Central memory CD8-positive, alpha-beta T cell (primary cell): ENCODE measurements at regions not wholly inside any gene's neighbourhood (a gene's known extent, or its start where the extent isn't known, plus 50 kb on each side); places are given as distances from the start of the nearest gene placed in this dataset.

Experiments used
- ATAC-seq: fragments of 150-1000 bp; cut with Tn5 transposase; replicated peaks from 2 replicates; pipeline ENCODE4 v1.10.0; 2022; ENCODE audit warnings: mild to moderate bottlenecking, moderate FRiP score, moderate number of reproducible peaks; ENCODE audit not compliant: poor library complexity, severe bottlenecking; ENCODE audit errors: extremely low read depth
- DNase-seq, 2 donors: peaks; one replicate each; pipeline ENCODE4 v3.0.0; 2021; ENCODE audit warnings: low spot score in 2 of 2
- H3K27ac Mint-ChIP-seq: one replicate; pipeline ENCODE4 v1.8.0; 2022; ENCODE audit warnings: low read depth, mild to moderate bottlenecking, moderate library complexity, mixed read lengths
- H3K27me3 Mint-ChIP-seq: one replicate; pipeline ENCODE4 v1.8.0; 2022; ENCODE audit warnings: mixed read lengths
- H3K36me3 Mint-ChIP-seq: one replicate; pipeline ENCODE4 v1.8.0; 2022; ENCODE audit warnings: mild to moderate bottlenecking, moderate library complexity, mixed read lengths; ENCODE audit not compliant: insufficient read depth
- H3K4me1 Mint-ChIP-seq: one replicate; pipeline ENCODE4 v1.8.0; 2022; ENCODE audit warnings: mixed read lengths
- H3K4me3 Mint-ChIP-seq: one replicate; pipeline ENCODE4 v1.8.0; 2022; ENCODE audit warnings: mild to moderate bottlenecking, moderate library complexity, mixed read lengths
- H3K9me3 Mint-ChIP-seq: one replicate; pipeline ENCODE4 v1.8.0; 2022; ENCODE audit warnings: mixed read lengths

DNA sequence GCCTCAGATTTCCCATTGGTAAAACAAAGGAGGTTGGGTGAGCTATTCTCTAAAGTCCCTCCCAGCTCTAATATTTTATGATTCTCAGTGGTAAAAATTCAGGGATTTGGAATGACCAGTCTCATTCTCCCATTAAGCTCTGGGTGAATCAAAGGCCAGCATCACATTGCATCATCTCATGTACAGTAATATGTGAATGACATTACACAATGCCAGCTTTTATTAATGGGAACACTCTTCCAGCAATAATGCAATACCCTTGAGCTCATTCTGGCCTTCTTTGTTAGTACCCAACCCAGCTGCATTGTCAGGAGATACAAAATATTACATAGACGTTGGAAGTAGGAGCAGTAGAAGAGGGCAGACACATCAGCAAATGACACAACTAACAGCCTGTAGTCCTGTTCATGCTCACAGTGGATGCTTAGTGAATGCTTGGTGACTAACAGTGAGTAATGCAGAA, 100.0 kb upstream of the EGR2 start:
- no peaks in the 10 kb centered on the region for H3K9me3 Mint-ChIP-seq
- no peak for ATAC-seq
- H3K4me1 Mint-ChIP-seq = no peaks in the 10 kb centered on the region
- no peaks in the 10 kb centered on the region for H3K36me3 Mint-ChIP-seq
- H3K4me3 Mint-ChIP-seq = no peak overlapping the region
- DNase-seq = no peak
- H3K27ac Mint-ChIP-seq = no peak overlapping the region
- peaks cover 7% of the 10 kb centered on the region for H3K27me3 Mint-ChIP-seq

DNA sequence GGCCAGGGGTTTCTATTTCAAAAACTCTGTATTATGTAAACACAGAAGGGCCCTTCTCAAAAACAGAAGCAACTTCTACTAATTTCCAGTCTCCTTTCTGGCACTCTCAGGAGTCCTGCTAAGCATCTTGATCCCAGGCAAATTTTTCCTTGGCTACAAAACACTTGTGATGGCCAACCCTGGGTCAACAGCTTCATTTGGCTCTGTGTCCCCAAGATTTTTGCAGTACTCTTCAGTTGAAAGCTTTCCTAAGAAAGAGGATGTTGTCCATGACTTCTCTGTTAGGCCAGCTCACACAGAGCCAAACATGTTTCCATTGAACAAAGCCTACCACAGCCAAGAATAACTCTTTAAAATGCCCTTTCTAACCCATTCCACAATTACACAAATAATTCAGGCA, 99.0 kb upstream of the EGR2 start:
- no peak overlapping the region for H3K4me3 Mint-ChIP-seq
- H3K27me3 Mint-ChIP-seq = peaks cover 7% of the 10 kb centered on the region
- ATAC-seq = no peak
- no peak overlapping the region for H3K27ac Mint-ChIP-seq
- DNase-seq = no peak
- H3K9me3 Mint-ChIP-seq = no peaks in the 10 kb centered on the region
- no peaks in the 10 kb centered on the region for H3K36me3 Mint-ChIP-seq
- H3K4me1 Mint-ChIP-seq = no peaks in the 10 kb centered on the region

GRCh38 chr10:62912086-62912485, 95.9 kb upstream of the EGR2 start:
- no peaks in the 10 kb centered on the region for H3K4me1 Mint-ChIP-seq
- ATAC-seq (no peak), DNase-seq (no peak)
- H3K36me3 Mint-ChIP-seq = no peaks in the 10 kb centered on the region
- no peak overlapping the region for H3K4me3 Mint-ChIP-seq
- H3K27me3 Mint-ChIP-seq = peaks cover 7% of the 10 kb centered on the region
- no peaks in the 10 kb centered on the region for H3K9me3 Mint-ChIP-seq
- H3K27ac Mint-ChIP-seq = no peak overlapping the region

DNA sequence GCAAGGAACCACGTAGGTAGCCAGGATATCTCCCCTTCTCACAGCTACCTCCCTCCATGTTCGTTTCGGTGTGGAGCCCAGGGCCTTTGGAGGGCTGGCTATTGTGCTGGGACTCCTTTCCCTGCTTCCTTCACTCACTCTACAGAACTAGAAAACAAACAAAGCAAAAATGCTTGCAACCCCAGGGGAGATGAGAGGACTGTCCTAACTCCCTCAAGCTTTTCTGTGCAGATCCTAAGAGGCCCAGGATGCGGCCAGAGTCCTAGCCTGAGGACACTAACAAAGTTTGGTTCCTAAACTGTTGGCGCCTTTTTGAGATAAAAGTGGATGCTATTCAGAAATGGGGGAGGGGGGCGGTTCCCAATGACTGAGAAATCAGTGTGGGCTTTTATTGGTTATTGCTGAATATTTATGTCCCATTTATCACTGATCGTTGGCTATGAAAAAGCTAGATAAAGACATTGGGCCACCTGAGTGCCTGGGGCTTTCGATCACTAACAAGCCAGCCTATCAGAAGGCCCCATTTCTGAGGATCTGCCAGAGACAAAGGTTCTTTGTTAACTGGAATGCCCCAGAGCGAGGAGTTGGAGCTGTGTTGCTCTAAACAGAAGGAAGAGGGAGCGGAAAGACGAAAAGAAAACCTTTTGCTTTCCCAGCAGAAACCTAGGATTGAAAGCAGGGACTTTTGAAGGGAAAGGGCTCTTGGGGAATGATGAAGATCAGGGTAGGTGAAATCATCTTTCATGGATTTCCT, 95.2 kb upstream of the EGR2 start:
- Mint-ChIP-seq H3K9me3 (no peaks in the 10 kb centered on the region), H3K4me1 (no peaks in the 10 kb centered on the region), H3K27ac (no peak overlapping the region), H3K36me3 (no peaks in the 10 kb centered on the region), H3K4me3 (no peak overlapping the region), H3K27me3 (peaks cover 7% of the 10 kb centered on the region)
- no peak for ATAC-seq
- DNase-seq = no peak

GRCh38 chr10:62907470-62908212, 91.5 kb upstream of the EGR2 start:
- no peak for ATAC-seq
- no peaks in the 10 kb centered on the region for H3K4me1 Mint-ChIP-seq
- no peaks in the 10 kb centered on the region for H3K36me3 Mint-ChIP-seq
- no peaks in the 10 kb centered on the region for H3K9me3 Mint-ChIP-seq
- H3K27me3 Mint-ChIP-seq = no peaks in the 10 kb centered on the region
- H3K4me3 Mint-ChIP-seq = no peak overlapping the region
- H3K27ac Mint-ChIP-seq = no peak overlapping the region
- no peak for DNase-seq

DNA sequence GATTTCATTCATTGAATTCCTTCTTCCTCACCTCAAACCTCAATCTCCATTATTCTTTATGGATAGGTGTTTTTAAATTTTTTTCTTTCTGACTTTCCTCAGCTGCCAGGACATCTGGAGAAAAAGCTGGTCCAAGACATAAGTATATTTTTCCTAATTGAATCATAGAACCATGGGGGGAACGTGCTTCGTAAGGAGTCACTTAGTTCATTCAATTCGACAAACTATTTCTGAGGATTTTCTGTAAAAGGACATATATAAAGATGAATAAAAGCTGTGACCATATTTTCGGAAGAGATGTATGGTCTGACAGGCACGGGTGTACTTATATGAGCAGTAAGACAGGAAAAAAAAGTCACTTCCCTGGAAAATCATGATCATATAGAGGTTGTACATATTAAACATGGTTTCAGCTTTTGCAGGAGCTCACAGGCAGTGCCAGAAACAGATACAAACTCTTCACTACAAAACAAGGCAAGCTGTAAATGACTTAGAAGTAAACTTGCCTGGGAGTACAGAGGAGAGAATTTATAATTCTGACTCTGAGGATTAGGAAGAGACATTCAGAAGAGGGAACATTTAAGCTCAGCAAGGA, 88.2 kb upstream of the EGR2 start:
- ATAC-seq (no peak), DNase-seq (no peak)
- H3K27ac Mint-ChIP-seq = no peak overlapping the region
- H3K27me3 Mint-ChIP-seq = no peaks in the 10 kb centered on the region
- no peaks in the 10 kb centered on the region for H3K36me3 Mint-ChIP-seq
- no peak overlapping the region for H3K4me3 Mint-ChIP-seq
- H3K4me1 Mint-ChIP-seq = no peaks in the 10 kb centered on the region
- no peaks in the 10 kb centered on the region for H3K9me3 Mint-ChIP-seq

- Mint-ChIP-seq H3K9me3 (no peaks in the 10 kb centered on the region), H3K27me3 (no peaks in the 10 kb centered on the region), H3K36me3 (no peaks in the 10 kb centered on the region), H3K4me3 (no peak overlapping the region), H3K27ac (no peak overlapping the region), H3K4me1 (no peaks in the 10 kb centered on the region)
- ATAC-seq = no peak
- no peak for DNase-seq
Measured at GRCh38 chr10:62903828-62904227, 87.7 kb upstream of the EGR2 start.

DNA sequence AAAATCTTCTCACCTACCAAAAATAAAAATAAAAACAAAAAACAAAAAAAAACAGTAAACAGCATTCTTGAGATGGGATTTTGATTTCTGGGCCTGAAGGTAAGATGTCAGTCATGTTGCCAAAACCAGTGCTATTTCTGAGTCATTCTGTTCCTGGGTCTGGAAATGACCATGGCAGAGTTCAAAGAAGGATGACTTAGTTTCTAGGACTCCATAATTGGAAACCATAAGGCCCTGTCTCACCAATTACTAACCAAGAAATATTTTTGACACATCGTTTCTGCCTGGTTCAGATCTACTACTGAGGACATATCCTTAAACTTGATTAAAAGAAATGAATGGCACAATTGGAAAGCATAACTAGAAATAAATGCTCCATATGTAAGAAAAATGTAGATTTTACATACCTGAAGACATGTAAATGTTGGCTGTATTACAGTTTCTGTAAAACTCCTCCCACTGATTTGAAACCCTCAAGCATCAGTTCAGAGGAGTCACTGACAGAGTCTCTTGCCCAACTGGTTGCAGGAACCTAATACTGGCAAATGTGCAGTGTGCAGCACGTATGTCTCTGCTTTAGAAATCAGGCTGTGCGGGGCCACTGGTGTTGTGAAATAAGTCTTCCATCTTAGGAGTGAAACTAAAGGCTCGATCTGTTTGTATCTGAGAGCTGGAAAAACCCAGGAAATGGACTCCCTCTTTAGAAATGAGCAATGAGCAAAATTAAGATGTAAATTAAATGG, 84.8 kb upstream of the EGR2 start:
- ATAC-seq (no peak), DNase-seq (no peak)
- Mint-ChIP-seq H3K27me3 (no peaks in the 10 kb centered on the region), H3K4me3 (no peak overlapping the region), H3K27ac (no peak overlapping the region), H3K4me1 (no peaks in the 10 kb centered on the region), H3K9me3 (no peaks in the 10 kb centered on the region), H3K36me3 (no peaks in the 10 kb centered on the region)

- H3K4me3 Mint-ChIP-seq = no peak overlapping the region
- H3K27ac Mint-ChIP-seq = no peak overlapping the region
- ATAC-seq (no peak), DNase-seq (no peak)
- H3K9me3 Mint-ChIP-seq = no peaks in the 10 kb centered on the region
- no peaks in the 10 kb centered on the region for H3K36me3 Mint-ChIP-seq
- H3K4me1 Mint-ChIP-seq = no peaks in the 10 kb centered on the region
- no peaks in the 10 kb centered on the region for H3K27me3 Mint-ChIP-seq
Measured at GRCh38 chr10:62899311-62899710, 83.1 kb upstream of the EGR2 start.

- H3K27ac Mint-ChIP-seq = no peak overlapping the region
- no peaks in the 10 kb centered on the region for H3K36me3 Mint-ChIP-seq
- no peaks in the 10 kb centered on the region for H3K4me1 Mint-ChIP-seq
- H3K27me3 Mint-ChIP-seq = peaks cover 10% of the 10 kb centered on the region
- no peaks in the 10 kb centered on the region for H3K9me3 Mint-ChIP-seq
- ATAC-seq = no peak
- H3K4me3 Mint-ChIP-seq = no peak overlapping the region
- no peak for DNase-seq
Measured at GRCh38 chr10:62895063-62895462, 78.9 kb upstream of the EGR2 start.

GRCh38 chr10:62894156-62894555, 78.0 kb upstream of the EGR2 start:
- Mint-ChIP-seq H3K36me3 (no peaks in the 10 kb centered on the region), H3K4me3 (no peak overlapping the region), H3K27me3 (peaks cover 18% of the 10 kb centered on the region), H3K27ac (no peak overlapping the region), H3K9me3 (no peaks in the 10 kb centered on the region), H3K4me1 (no peaks in the 10 kb centered on the region)
- DNase-seq = no peak
- no peak for ATAC-seq

GRCh38 chr10:62893036-62893435, 76.9 kb upstream of the EGR2 start:
- Mint-ChIP-seq H3K4me1 (no peaks in the 10 kb centered on the region), H3K9me3 (no peaks in the 10 kb centered on the region), H3K36me3 (no peaks in the 10 kb centered on the region), H3K27ac (no peak overlapping the region), H3K4me3 (no peak overlapping the region), H3K27me3 (peaks cover 25% of the 10 kb centered on the region)
- ATAC-seq = no peak
- DNase-seq = no peak
